Activated B cell treated with CpG ODN at 0.5 μM for 24 hours (primary cell): ENCODE measurements at regions not wholly inside any gene's neighbourhood (a gene's known extent, or its start where the extent isn't known, plus 50 kb on each side); places are given as distances from the start of the nearest gene placed in this dataset.

ENCODE experiments used
- ATAC-seq: fragments of 200-7000 bp; cut with Tn5 transposase; one replicate; pipeline ENCODE4 v1.10.0; 2021; ENCODE audit warnings: low read depth, mild to moderate bottlenecking, moderate library complexity
- CTCF ChIA-PET: fragments of 350-600 bp; sonication (Branson Sonifier 250); formaldehyde crosslinking; loops from one replicate; lab custom pipeline; 2021; ENCODE audit warnings: antibody characterized with exemption; lab: Charles Lee
- POLR2A ChIA-PET: fragments of 350-600 bp; sonication (Branson Sonifier 250); formaldehyde crosslinking; loops from one replicate; lab custom pipeline; 2021; ENCODE audit warnings: antibody characterized with exemption; lab: Charles Lee
- DNase-seq: peaks from one replicate; pipeline ENCODE4 v3.0.0; 2022
- H3K27ac Mint-ChIP-seq: one replicate; pipeline ENCODE4 v1.8.0; 2020; ENCODE audit warnings: mixed read lengths
- H3K27me3 Mint-ChIP-seq: one replicate; pipeline ENCODE4 v1.8.0; 2021; ENCODE audit warnings: mixed read lengths
- H3K36me3 Mint-ChIP-seq: one replicate; pipeline ENCODE4 v1.8.0; 2021; ENCODE audit warnings: low read depth, mixed read lengths
- H3K4me1 Mint-ChIP-seq: one replicate; pipeline ENCODE4 v1.8.0; 2021; ENCODE audit warnings: mixed read lengths
- H3K4me3 Mint-ChIP-seq: one replicate; pipeline ENCODE4 v1.8.0; 2020; ENCODE audit warnings: mild to moderate bottlenecking, mixed read lengths
- H3K9me3 Mint-ChIP-seq: one replicate; pipeline ENCODE4 v1.8.0; 2020; ENCODE audit warnings: mixed read lengths
- CTCF ChIP-seq: fragments of 200-600 bp; IDR thresholded peaks from one replicate; pipeline ENCODE4 v1.8.0; 2022; ENCODE audit warnings: antibody characterized with exemption, mild to moderate bottlenecking
- intact Hi-C: fragments of 100-400 bp; cut with micrococcal nuclease; formaldehyde crosslinking; loops from one replicate; pipeline ENCODE4 v1.15.1; 2024

DNA sequence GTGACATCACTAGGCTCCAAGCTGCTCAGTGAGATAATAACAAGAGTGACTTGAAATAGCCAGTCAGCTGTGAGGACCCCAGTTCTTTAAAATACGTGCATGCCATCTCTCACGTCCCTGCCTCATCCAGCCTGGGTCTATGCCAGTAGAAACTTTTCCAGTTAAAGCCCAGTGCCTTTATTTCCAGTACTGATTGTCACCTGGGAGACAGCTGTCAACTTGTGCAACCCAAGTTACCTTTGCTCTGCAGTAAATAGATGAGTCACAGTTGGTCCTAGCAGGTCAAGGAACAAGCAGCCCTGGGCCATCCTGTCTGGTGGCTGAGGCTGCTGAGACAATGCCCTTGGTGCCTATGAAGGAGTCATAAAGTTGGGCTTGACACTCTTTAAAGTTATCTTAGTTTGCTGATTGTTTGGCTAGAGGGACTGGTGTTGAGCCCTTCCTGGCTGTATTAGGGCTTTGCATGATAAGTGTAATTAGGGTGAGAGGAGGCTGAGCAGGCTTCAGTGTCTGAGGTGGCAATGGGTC, 228.7 kb downstream of the LACC1 start:
- TF ChIP-seq CTCF: no peak
- H3K4me3 Mint-ChIP-seq: no peak overlapping the region
- H3K9me3 Mint-ChIP-seq: no peaks in the 10 kb centered on the region
- H3K36me3 Mint-ChIP-seq: no peaks in the 10 kb centered on the region
- ATAC-seq (no peak), DNase-seq (no peak)
- intact Hi-C loops: no loop called here
- H3K27me3 Mint-ChIP-seq: peaks cover 7% of the 10 kb centered on the region
- no peaks in the 10 kb centered on the region for H3K4me1 Mint-ChIP-seq
- POLR2A ChIA-PET: no interaction called here
- CTCF ChIA-PET: no interaction called here
- H3K27ac Mint-ChIP-seq: no peak overlapping the region

DNA sequence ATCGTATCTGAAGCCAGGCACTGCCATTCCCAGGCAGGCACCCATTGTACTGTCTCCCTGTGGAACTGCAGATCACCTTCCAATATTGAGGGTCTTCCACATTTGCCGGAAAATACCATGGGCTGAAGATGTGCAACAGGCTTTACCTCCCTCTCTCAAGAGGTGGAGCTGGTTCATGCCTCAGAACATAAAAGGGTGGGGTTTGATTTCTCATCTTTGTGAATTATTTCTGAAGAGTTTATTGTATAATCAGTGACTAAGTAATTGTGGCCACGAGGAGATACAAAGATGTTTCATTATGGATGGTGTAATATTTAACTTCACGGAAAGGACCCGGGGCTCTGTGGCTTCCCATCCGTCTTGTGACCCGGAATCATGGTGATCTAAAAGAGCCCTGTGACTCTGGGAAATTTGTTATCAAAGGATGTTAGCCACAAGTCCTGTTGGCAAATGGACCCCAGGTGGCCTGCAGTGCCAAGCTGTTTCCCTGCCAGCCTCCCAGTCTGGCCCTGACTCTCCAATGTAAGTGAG, 230.5 kb downstream of the LACC1 start:
- Mint-ChIP-seq H3K4me1 (no peaks in the 10 kb centered on the region), H3K9me3 (no peaks in the 10 kb centered on the region), H3K27ac (no peak overlapping the region), H3K4me3 (no peak overlapping the region), H3K27me3 (peaks cover 2% of the 10 kb centered on the region), H3K36me3 (no peaks in the 10 kb centered on the region)
- no peak for TF ChIP-seq CTCF
- intact Hi-C loops: no loop called here
- ChIA-PET POLR2A (no interaction called here), CTCF (no interaction called here)
- no peak for DNase-seq
- no peak for ATAC-seq

DNA sequence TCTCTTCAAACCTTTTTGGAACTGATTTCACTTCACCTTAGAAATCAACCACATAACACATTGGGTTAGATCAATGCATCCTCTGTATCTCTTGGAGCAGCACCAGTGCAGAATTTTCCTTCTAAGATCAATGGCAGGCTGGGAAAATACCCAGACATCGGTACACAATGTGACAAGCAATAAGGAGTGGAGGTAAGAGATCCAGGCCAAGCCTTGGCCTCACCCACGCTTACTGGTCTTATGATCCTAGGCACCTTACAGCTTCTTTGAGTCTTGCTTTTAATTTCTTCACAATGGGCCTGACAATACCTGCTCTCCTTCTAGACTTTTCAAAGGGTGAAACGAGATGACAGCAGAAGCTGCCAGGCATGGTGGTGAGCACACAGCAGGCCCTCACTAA, 232.0 kb downstream of the LACC1 start:
- Mint-ChIP-seq H3K27me3 (no peaks in the 10 kb centered on the region), H3K27ac (no peak overlapping the region), H3K36me3 (no peaks in the 10 kb centered on the region), H3K4me3 (no peak overlapping the region), H3K4me1 (peaks cover 4% of the 10 kb centered on the region), H3K9me3 (no peaks in the 10 kb centered on the region)
- ATAC-seq: no peak
- CTCF ChIA-PET: no interaction called here
- no peak for DNase-seq
- TF ChIP-seq CTCF: no peak
- intact Hi-C loops: no loop called here
- POLR2A ChIA-PET: no interaction called here

GRCh38 chr13:44112700-44113329, 233.1 kb downstream of the LACC1 start:
- Mint-ChIP-seq H3K4me3 (no peak overlapping the region), H3K4me1 (peaks cover 14% of the 10 kb centered on the region), H3K36me3 (no peaks in the 10 kb centered on the region), H3K27ac (no peak overlapping the region), H3K9me3 (no peaks in the 10 kb centered on the region), H3K27me3 (no peaks in the 10 kb centered on the region)
- intact Hi-C loops: no loop called here
- no peak for DNase-seq
- no peak for ATAC-seq
- ChIA-PET POLR2A (no interaction called here), CTCF (no interaction called here)
- no peak for TF ChIP-seq CTCF

DNA sequence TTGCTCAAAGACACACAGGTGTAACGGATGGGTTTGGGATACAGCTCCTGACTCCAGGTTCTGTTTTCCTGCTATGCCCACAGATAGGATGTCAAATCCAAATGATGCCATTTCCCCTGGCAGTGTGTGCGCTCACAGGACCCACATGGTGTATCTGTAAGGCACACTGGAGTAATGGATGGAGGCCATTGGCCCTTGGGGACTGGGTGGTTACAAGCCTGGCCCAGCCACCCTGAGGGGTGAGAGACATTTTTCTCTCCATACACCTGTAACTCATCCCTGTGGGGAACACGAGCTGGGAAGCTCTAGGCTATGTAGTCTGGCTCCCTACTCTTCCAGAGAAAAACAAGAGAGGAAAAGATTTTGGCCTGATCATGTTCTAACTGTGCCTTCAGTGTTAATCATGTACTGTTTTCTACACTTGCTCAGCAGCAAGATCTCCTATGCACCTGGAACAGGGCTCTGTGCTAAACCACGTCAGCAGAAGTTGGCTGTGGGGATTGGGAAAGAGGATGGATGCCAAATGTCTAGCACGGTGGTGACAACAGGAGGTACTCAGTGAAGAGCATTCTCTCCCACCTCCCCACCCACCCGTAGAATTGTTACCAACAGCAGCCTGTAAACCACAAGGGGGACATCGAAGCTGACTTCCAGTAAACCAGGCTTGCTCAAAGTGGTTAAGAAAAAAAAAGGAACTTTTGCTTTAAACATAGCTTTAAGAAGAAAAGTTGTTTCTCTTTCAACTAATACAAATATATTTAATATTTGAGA, 237.0 kb downstream of the LACC1 start:
- peak overlapping the region; percentile 24 for H3K27ac Mint-ChIP-seq
- H3K4me3 Mint-ChIP-seq: no peak overlapping the region
- peaks cover 26% of the 10 kb centered on the region for H3K4me1 Mint-ChIP-seq
- no peaks in the 10 kb centered on the region for H3K27me3 Mint-ChIP-seq
- no peak for TF ChIP-seq CTCF
- POLR2A ChIA-PET: interaction anchor here (0.6 kb wide), 1 partner anchor 263 kb away, joined by 3 read pairs; no protein-coding TSS in a partner anchor
- CTCF ChIA-PET: interaction anchor here (1.1 kb wide), 1 partner anchor 322 kb away, joined by 3 read pairs; no protein-coding TSS in a partner anchor
- no peak for ATAC-seq
- no peaks in the 10 kb centered on the region for H3K36me3 Mint-ChIP-seq
- no peaks in the 10 kb centered on the region for H3K9me3 Mint-ChIP-seq
- intact Hi-C loops: no loop called here
- no peak for DNase-seq
